ENCODE measurements at regions not wholly inside any gene's neighbourhood (a gene's known extent, or its start where the extent isn't known, plus 50 kb on each side); places are given as distances from the start of the nearest gene placed in this dataset.

DNA sequence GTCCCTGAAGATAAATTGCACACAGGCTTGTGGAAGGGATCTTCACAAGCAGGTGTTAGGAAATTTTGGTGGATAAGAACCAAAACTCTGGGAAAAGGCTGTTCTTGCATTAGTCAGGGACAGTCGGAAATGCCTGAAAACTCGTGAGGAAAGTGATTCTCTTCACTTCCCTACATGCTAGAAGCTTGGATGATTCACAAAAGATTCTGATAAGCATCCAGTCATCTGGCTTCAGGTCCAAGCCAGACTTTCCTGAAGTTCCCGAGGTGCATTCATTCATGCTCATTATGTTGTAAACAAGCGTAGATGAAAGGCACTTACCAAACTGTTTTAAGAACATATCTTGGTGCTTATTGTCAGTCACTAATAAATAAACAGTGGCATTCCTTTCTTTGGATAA, 1028.7 kb downstream of the NTRK3 start:
- no peak for TF ChIP-seq POLR2AphosphoS5 (IDR thresholded peaks at IDR 0.05; ENCODE audit: borderline replicate concordance, low read depth, low read length)
- TF ChIP-seq EZH2 (IDR thresholded peaks at IDR 0.05): no peak
